Upper lobe of left lung (tissue), 4 donors: ENCODE measurements at regions not wholly inside any gene's neighbourhood (a gene's known extent, or its start where the extent isn't known, plus 50 kb on each side); places are given as distances from the start of the nearest gene placed in this dataset.

Source experiments
- CTCF ChIP-seq, 6 experiments: fragments of 450-650 bp in 4 of 6; fragments of 200-600 bp in 2 of 6; sonication (generic) in 2 of 6; IDR thresholded peaks; one replicate each; pipeline ENCODE4 v1.5.1; 2016 to 2019; ENCODE audit warnings: antibody characterized with exemption in 6 of 6
- POLR2A ChIP-seq, 4 donors: fragments of 450-650 bp; IDR thresholded peaks; one replicate each; pipeline ENCODE4 v1.5.1; 2016 to 2017; ENCODE audit warnings: antibody characterized with exemption in 4 of 4, mild to moderate bottlenecking in 2 of 4

GRCh38 chr3:20999661-21000060, 751.3 kb downstream of the ZNF385D start:
- TF ChIP-seq CTCF (IDR thresholded peaks at IDR 0.05): no peak
- TF ChIP-seq POLR2A (IDR thresholded peaks at IDR 0.05): no peak
